GM12874 (cell line): ENCODE measurements at regions not wholly inside any gene's neighbourhood (a gene's known extent, or its start where the extent isn't known, plus 50 kb on each side); places are given as distances from the start of the nearest gene placed in this dataset.

ENCODE experiments used
- TF ChIP-seq, protein P1 (sequence below): IDR thresholded peaks from 2 replicates; pipeline ENCODE4 v1.5.1; 2011; ENCODE audit warnings: low read depth, mild to moderate bottlenecking, control low read depth, low read length, moderate library complexity; ENCODE audit not compliant: insufficient read depth

DNA sequence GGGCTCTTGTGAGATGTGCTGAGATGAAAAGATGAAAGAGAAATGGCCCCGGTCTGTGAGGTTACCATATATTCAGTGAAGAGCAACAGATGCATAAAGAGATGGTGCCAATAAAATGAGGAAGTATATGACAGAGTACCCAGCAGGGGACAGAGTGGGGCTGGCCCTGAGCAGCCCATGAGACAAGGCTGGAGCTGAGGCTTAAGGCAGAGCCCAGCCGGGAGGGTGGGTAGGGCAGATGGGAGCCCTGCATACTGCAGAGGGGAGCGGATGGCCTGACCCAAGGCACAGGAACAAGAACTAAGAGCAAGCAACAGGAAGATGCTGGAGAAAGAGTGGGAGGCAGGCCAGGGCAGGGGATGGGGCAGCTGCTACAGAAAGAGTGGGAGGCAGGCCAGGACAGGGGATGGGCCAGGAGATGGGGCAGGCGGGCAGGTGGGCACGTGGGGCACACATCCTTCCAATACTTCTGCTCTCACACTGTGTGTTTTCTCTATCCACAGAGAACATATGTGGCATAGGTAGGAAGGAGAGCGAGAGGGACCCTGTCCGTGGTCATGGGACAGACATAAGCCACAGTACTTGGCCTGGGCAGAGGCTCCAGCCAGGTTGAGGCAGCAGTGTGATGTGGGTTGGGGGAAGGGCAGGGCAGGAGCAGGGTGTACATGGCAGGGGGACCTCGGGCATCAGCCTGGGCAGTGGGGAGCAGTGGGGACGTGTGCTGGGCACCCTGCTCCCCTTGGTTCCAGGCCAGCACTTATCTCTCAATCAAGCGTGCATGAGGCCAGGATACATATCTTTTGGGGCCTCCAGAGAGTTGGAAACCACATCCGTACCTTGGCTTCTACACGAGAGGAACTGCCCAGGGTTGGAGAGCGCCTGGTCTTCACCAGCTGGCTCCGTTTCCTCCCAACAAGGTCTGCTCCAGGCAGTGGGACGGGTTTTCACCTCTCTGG lies 91.6 kb upstream of the IKZF1 start:
- TF ChIP-seq, protein P1, sequence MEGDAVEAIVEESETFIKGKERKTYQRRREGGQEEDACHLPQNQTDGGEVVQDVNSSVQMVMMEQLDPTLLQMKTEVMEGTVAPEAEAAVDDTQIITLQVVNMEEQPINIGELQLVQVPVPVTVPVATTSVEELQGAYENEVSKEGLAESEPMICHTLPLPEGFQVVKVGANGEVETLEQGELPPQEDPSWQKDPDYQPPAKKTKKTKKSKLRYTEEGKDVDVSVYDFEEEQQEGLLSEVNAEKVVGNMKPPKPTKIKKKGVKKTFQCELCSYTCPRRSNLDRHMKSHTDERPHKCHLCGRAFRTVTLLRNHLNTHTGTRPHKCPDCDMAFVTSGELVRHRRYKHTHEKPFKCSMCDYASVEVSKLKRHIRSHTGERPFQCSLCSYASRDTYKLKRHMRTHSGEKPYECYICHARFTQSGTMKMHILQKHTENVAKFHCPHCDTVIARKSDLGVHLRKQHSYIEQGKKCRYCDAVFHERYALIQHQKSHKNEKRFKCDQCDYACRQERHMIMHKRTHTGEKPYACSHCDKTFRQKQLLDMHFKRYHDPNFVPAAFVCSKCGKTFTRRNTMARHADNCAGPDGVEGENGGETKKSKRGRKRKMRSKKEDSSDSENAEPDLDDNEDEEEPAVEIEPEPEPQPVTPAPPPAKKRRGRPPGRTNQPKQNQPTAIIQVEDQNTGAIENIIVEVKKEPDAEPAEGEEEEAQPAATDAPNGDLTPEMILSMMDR = peak; percentile 30; the same call in 1 of the 2 replicates

DNA sequence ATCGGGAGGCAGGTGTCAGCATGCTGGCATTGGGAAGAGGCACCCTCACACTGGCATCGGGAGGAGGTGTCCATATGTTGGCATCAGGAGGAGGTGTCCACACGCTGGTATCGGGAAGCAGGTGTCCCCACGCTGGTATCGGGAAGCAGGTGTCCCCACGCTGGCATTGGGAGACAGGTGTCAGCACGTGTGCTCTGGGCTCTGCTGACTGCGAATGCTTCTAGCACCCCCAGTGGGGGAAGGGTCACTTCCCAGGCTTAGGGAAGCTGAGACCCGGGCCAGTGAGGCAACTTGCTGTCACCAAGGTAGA lies 92.5 kb upstream of the IKZF1 start:
- TF ChIP-seq, protein P1 = no peak

DNA sequence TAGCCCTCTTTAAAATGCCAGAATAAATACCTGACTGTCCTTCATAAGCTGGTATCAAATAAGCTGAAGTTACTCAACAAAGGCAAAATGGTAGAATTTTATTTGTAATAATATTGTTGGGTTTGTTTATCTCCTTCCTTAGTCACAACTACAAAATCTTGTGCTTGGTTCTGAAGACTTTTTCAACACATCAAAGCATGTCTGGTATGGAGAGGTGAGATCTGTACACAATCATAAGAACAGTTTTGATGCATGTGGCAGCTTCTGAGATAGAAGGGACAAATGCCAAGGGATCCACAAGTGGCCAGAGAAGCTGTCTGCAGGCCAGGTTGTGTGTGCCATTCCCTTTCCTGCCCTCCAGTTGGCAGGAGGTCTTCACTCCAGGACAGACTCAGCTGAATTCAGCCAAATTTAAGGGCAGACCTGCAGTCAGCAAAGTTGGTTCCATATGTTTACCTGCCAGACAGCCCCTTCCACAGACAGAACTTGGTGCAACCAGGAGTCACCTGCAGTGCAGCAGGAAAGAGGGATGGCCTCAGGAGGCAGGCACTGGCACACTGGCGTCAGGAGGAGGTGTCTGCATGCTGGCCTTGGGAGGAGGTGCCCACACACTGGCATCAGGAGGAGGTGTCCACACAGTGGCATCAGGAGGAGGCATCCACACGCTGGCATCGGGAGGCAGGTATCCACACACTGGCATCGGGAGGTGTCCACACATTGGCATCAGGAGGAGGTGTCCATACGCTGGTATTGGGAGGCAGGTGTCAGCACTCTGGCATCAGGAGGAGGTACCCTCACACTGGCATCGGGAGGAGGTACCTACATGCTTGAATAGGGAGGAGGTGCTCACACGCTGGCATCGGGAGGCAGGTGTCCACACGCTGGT lies 93.1 kb upstream of the IKZF1 start:
- TF ChIP-seq, protein P1 = no peak

DNA sequence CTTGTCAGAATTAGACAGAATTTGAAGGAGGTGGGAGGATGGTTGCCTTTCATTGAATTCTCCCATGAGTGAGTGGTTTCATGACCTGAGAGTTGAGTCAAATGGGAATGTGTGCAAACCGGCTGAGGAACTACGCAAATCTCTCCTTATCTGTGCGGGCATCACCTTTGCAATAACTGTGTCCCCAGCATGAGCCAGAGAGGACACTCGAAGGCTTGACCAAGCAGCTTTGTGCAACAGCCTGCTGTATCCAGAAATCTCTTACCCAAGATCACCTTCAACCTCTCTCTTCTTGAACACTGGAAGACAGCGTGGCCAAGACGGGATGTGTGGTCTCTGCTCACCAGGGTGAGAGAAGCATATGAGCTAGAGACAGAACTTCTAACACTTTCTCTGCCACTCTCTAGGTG lies 93.8 kb upstream of the IKZF1 start:
- TF ChIP-seq, protein P1 = no peak

DNA sequence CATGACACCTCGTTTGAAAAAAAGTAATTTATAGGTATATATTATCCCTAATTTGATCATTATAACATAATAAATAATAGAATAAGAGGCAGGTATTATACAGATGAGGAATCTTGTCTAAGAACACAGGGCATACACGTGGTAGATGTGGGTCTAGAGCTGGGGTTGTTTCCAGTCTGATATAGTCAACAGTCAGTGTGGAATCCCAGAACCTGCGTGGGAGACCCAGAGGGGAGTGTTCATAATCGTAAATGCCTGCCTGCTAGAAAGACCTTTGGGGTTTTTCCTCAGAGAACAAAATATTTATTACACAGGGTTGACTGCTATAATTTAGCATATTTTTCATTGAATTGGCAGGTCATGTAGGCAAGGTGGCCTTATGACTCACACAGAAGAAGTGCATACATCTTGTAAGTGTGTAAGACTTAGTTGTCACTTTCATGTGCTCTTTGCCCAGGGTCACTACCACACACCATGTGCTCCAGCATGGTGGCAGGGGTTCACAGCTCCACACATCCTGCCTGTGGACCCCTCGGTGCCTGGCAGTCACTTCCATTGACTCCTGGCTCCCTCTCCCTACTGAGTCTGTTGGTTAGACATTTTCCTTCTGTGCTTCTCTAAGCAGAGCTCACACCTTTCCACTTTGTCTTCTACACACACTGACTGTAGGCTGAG lies 94.9 kb upstream of the IKZF1 start:
- TF ChIP-seq, protein P1 = no peak

DNA sequence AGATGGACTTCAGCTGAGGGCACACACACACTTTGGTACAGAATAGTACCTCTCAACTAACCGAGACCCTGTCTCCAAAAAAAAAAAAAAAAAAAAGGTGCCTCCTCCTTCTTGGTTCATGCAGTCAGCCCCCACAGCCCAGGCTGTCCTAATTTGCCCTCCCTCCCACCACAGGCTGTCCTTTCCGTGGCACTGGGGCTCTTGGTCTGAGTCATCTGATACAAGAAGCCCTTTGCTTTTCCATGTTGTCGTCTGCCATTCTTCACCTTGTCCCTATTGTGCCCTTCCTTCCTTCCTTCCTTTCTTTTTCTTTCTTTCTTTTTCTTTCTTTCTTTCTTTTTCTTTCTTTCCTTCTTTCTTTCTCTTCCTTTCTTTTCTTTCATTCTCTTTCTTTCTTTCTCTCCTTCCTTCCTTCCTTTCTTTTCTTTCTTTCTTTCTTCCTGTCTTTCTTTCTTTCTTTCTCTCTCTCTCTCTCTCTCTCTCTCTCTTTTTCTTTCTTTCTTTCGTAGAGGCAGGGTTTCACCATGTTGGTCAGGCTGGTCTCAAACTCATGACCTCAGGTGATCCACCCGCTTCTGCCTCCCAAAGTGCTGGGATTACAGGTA lies 96.0 kb upstream of the IKZF1 start:
- TF ChIP-seq, protein P1 = no peak
